Panc1 (cell line): ENCODE measurements at regions not wholly inside any gene's neighbourhood (a gene's known extent, or its start where the extent isn't known, plus 50 kb on each side); places are given as distances from the start of the nearest gene placed in this dataset.

ENCODE experiments used
- ATAC-seq: fragments of 200-7000 bp; cut with Tn5 transposase; 2 replicates; pipeline ENCODE4 v1.9.1; 2020; ENCODE audit warnings: mild to moderate bottlenecking, moderate library complexity
- BruUV-seq: library from RNA; stranded (reverse); fragments of 400-500 nt; replicated peaks from 2 replicates; lab custom pipeline; 2021; lab: Mats Ljungman, UMichigan
- CTCF ChIA-PET: fragments of 300-600 bp; sonication (Branson Sonifier 250); formaldehyde crosslinking; loops from one replicate; lab custom pipeline; 2022; ENCODE audit warnings: antibody characterized with exemption; lab: Charles Lee
- POLR2A ChIA-PET: fragments of 300-600 bp; sonication (Branson Sonifier 250); formaldehyde crosslinking; loops from one replicate; lab custom pipeline; 2022; ENCODE audit warnings: antibody characterized with exemption; lab: Charles Lee
- DNase-seq: peaks from one replicate; pipeline ENCODE4 v3.0.0-alpha.2; 2010; ENCODE audit warnings: low read depth, low spot score
- H3K27ac ChIP-seq: 2 replicates; pipeline ENCODE4 v1.5.1; 2011; ENCODE audit warnings: mild to moderate bottlenecking, low read length, inconsistent platforms
- H3K27me3 ChIP-seq: fragments of 200-500 bp; sonication (Bioruptor generic); 2 replicates; pipeline ENCODE4 v1.6.0; 2014; ENCODE audit warnings: low read length, inconsistent platforms; ENCODE audit not compliant: control insufficient read depth, insufficient read depth
- H3K36me3 ChIP-seq: fragments of 200-500 bp; sonication (Bioruptor generic); 2 replicates; pipeline ENCODE4 v1.5.1; 2014; ENCODE audit warnings: inconsistent platforms, mild to moderate bottlenecking, low read length, moderate library complexity; ENCODE audit not compliant: control insufficient read depth, insufficient read depth
- H3K4me1 ChIP-seq: 2 replicates; pipeline ENCODE4 v1.5.1; 2011; ENCODE audit warnings: inconsistent platforms, mild to moderate bottlenecking, low read length, moderate library complexity; ENCODE audit not compliant: control insufficient read depth, insufficient read depth
- H3K4me3 ChIP-seq, 2 experiments: 2 replicates each; pipeline ENCODE4 v1.5.1; 2011 to 2012; ENCODE audit warnings: low read depth in 2 of 2, low read length in 2 of 2, mild to moderate bottlenecking in 2 of 2, inconsistent platforms in 1 of 2, moderate library complexity in 1 of 2
- H3K9me3 ChIP-seq: fragments of 200-500 bp; sonication (Bioruptor generic); 2 replicates; pipeline ENCODE4 v1.5.1; 2014; ENCODE audit warnings: low read depth, mild to moderate bottlenecking, inconsistent platforms, low read length, moderate library complexity; ENCODE audit not compliant: control insufficient read depth, insufficient read depth
- POLR2AphosphoS5 ChIP-seq: IDR thresholded peaks from 2 replicates; pipeline ENCODE4 v1.6.1; 2012; ENCODE audit warnings: mild to moderate bottlenecking, low read depth, low read length, moderate library complexity
- SIN3A ChIP-seq: IDR thresholded peaks from 2 replicates; pipeline ENCODE4 v1.6.1; 2012; ENCODE audit warnings: low read depth, mild to moderate bottlenecking, low read length, moderate library complexity, borderline replicate concordance; ENCODE audit not compliant: insufficient read depth
- TCF7L2 ChIP-seq: IDR thresholded peaks from 2 replicates; pipeline ENCODE4 v1.6.1; 2011; ENCODE audit warnings: mild to moderate bottlenecking, low read depth, low read length, inconsistent platforms
- in situ Hi-C: cut with HindIII; loops from 2 replicates; pipeline ENCODE4 v1.10.0; 2016; ENCODE audit warnings: low sequenced_read_pairs, low pct_unique_long_range_greater_than_20kb
- intact Hi-C: fragments of 100-400 bp; cut with micrococcal nuclease; formaldehyde crosslinking; loops from one replicate; pipeline ENCODE4 v1.10.0; 2022; ENCODE audit not compliant: unreplicated experiment
- TF ChIP-seq, protein P1 (sequence below): fragments of 450-650 bp; IDR thresholded peaks from 2 replicates; pipeline ENCODE4 v1.5.1; 2017; ENCODE audit warnings: mild to moderate bottlenecking
- TF ChIP-seq, protein P2 (sequence below), 2 experiments: IDR thresholded peaks; 2 replicates each; pipeline ENCODE4 v1.6.1; 2011 to 2012; ENCODE audit warnings: low read depth in 2 of 2, control low read depth in 1 of 2, low read length in 1 of 2, mild to moderate bottlenecking in 1 of 2, moderate library complexity in 1 of 2; ENCODE audit not compliant: insufficient read depth in 1 of 2

DNA sequence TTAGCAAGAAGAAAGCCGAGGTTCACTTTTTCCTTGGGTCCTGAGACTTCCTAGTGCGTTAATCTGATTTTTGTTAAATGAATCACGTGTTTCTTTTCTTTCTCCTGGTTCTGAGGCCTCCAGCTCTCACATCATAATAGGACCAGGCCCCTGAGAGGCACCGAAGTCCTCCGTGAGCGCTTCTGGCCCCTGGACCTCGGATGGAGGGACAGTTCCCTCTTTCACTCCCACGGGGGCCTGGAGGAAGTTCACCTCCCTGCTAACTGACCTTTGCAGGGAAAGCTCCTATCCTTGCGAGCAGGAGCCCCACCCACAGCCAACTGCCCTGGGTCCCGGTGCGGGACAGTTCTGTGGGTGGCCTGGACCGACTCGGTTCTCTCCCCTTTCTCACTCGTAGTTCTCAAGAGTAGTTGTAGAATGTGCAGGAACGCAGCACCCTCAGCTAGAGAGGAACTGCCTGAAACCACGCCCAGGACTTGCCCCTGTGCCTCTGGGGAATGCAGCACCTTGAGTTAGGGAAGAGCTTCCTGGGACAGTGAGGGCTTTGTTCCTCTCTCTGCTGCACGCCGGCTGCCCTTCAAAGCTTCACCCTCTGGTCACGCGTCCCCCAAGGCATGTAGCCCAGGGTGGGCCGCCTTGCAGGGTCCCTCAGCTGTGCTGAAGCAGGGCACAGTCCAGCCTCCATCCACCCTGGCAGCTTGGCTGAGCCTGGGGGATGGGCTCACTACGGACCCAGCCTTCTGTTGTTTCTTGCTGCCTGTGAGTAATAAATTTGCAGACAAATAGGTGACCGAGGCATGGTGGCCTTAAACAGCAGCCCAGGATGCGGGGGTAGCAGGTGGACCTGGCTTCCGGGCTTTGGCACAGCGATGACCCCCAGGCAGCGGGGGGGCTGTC, 264.6 kb downstream of the ADGRD1 start:
- in situ Hi-C loops: no loop called here
- POLR2A ChIA-PET: no interaction called here

DNA sequence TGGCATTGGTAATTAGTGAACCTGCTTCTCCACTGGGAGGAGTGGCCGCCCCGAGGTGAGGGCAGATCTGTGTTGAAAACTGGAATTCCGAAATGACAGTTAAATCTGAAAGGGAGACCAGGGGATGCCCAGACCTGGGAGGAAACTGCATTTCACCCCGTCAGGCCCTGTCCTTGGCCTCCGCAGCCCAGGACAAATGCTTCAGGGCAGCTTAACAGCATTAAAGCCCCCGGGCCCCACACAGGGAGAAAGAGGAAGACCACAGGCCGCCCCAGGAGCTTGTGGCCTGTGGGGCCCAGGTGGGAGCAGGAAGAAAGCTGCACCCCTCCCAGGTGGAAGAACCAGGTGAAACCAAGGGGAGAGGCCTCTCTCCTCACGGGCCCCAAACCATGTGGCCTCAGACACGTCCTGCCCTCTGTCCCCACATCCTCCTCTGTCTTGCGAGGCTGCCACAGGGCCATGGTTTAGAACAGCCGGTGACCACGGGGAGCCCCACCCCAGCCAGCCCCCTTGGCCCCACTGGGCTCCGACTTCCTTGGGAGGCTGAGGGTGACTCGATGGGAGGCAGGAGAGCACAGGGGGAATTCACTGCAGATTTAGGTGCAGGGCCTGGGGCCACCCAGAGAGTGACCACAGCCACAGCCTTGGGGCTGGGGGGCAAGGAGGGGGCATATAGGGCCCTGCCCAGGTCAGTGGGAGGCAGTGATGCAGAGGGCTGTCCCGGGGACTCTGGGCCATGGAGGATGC, 265.4 kb downstream of the ADGRD1 start:
- no peak for ATAC-seq
- Histone ChIP-seq H3K4me1 (peaks cover 8% of the 10 kb centered on the region), H3K36me3 (no peaks in the 10 kb centered on the region), H3K27me3 (peaks cover 4% of the 10 kb centered on the region; the same call in 1 of the 2 replicates), H3K4me3 (no peak overlapping the region), H3K27ac (no peak overlapping the region), H3K9me3 (no peaks in the 10 kb centered on the region)
- in situ Hi-C loops: no loop called here
- DNase-seq: no peak
- ChIA-PET CTCF (no interaction called here), POLR2A (no interaction called here)
- no TSS peak for BruUV-seq
- intact Hi-C loops: no loop called here
- TF ChIP-seq TCF7L2 (no peak), SIN3A (no peak), POLR2AphosphoS5 (no peak)
- TF ChIP-seq, protein P1, sequence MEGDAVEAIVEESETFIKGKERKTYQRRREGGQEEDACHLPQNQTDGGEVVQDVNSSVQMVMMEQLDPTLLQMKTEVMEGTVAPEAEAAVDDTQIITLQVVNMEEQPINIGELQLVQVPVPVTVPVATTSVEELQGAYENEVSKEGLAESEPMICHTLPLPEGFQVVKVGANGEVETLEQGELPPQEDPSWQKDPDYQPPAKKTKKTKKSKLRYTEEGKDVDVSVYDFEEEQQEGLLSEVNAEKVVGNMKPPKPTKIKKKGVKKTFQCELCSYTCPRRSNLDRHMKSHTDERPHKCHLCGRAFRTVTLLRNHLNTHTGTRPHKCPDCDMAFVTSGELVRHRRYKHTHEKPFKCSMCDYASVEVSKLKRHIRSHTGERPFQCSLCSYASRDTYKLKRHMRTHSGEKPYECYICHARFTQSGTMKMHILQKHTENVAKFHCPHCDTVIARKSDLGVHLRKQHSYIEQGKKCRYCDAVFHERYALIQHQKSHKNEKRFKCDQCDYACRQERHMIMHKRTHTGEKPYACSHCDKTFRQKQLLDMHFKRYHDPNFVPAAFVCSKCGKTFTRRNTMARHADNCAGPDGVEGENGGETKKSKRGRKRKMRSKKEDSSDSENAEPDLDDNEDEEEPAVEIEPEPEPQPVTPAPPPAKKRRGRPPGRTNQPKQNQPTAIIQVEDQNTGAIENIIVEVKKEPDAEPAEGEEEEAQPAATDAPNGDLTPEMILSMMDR: no peak
- TF ChIP-seq, protein P2, sequence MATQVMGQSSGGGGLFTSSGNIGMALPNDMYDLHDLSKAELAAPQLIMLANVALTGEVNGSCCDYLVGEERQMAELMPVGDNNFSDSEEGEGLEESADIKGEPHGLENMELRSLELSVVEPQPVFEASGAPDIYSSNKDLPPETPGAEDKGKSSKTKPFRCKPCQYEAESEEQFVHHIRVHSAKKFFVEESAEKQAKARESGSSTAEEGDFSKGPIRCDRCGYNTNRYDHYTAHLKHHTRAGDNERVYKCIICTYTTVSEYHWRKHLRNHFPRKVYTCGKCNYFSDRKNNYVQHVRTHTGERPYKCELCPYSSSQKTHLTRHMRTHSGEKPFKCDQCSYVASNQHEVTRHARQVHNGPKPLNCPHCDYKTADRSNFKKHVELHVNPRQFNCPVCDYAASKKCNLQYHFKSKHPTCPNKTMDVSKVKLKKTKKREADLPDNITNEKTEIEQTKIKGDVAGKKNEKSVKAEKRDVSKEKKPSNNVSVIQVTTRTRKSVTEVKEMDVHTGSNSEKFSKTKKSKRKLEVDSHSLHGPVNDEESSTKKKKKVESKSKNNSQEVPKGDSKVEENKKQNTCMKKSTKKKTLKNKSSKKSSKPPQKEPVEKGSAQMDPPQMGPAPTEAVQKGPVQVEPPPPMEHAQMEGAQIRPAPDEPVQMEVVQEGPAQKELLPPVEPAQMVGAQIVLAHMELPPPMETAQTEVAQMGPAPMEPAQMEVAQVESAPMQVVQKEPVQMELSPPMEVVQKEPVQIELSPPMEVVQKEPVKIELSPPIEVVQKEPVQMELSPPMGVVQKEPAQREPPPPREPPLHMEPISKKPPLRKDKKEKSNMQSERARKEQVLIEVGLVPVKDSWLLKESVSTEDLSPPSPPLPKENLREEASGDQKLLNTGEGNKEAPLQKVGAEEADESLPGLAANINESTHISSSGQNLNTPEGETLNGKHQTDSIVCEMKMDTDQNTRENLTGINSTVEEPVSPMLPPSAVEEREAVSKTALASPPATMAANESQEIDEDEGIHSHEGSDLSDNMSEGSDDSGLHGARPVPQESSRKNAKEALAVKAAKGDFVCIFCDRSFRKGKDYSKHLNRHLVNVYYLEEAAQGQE (IDR thresholded peaks at IDR 0.05; ENCODE audit: insufficient read depth in 1 of 2, low read depth in 2 of 2, low read length in 1 of 2): no peak

More for the DNA sequence above, 264.6 kb downstream of the ADGRD1 start:
- no peaks in the 10 kb centered on the region for H3K36me3 ChIP-seq
- DNase-seq (no peak), ATAC-seq (no peak)
- peaks cover 8% of the 10 kb centered on the region for H3K4me1 ChIP-seq
- H3K27ac ChIP-seq: no peak overlapping the region
- BruUV-seq: no TSS peak
- peaks cover 4% of the 10 kb centered on the region; the same call in 1 of the 2 replicates for H3K27me3 ChIP-seq
- intact Hi-C loops: no loop called here
- no peaks in the 10 kb centered on the region for H3K9me3 ChIP-seq
- no peak for TF ChIP-seq SIN3A
- TF ChIP-seq, protein P1: no peak
- CTCF ChIA-PET: no interaction called here
- H3K4me3 ChIP-seq: no peak overlapping the region
